ENCODE measurements at regions not wholly inside any gene's neighbourhood (a gene's known extent, or its start where the extent isn't known, plus 50 kb on each side); places are given as distances from the start of the nearest gene placed in this dataset.

DNA sequence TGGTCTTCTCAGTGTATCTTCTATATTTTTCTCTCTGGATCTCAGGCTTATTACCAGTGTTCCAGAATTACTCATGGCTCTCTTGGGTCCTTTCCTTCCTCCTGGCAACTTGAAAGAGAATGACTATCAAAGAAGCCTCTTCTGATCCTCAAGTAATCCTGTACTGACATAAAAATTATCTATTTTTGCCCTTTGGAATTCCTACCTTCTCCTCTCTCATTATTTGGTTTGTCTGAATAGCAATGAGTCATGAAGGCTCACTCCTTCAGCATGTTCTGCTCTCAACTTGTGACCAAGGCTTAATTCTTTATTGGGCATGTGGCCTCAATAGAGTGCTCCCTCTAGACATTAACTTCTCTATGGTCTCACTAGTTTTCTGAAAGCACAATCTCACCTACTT lies 553.6 kb upstream of the ATP2B1 start:
- TF ChIP-seq, protein P1, sequence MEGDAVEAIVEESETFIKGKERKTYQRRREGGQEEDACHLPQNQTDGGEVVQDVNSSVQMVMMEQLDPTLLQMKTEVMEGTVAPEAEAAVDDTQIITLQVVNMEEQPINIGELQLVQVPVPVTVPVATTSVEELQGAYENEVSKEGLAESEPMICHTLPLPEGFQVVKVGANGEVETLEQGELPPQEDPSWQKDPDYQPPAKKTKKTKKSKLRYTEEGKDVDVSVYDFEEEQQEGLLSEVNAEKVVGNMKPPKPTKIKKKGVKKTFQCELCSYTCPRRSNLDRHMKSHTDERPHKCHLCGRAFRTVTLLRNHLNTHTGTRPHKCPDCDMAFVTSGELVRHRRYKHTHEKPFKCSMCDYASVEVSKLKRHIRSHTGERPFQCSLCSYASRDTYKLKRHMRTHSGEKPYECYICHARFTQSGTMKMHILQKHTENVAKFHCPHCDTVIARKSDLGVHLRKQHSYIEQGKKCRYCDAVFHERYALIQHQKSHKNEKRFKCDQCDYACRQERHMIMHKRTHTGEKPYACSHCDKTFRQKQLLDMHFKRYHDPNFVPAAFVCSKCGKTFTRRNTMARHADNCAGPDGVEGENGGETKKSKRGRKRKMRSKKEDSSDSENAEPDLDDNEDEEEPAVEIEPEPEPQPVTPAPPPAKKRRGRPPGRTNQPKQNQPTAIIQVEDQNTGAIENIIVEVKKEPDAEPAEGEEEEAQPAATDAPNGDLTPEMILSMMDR (IDR thresholded peaks at IDR 0.05): no peak

DNA sequence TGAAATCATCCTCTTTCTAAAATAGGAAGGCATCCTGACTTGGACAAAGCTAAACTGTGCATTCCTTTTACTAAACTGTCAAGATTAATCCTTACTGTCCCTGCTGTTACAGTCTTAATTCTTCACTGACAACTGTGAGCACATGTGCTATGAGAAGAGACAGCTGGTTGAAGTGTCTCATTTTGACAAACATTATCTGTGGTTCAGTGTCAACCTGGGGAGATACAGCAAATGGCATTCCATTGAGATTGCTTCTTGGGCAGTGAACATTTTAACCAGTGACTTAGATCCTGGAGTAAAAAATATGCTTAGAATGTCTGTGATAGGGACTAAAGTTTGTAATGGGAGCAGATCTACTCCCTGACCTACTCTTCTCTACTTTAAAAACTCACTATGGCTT lies 552.6 kb upstream of the ATP2B1 start:
- no peak for DNase-seq
- no peak for ATAC-seq
- H3K4me3 ChIP-seq: no peak overlapping the region
- intact Hi-C loops (cut with DNase I): no loop called here
- TF ChIP-seq, protein P1 (IDR thresholded peaks at IDR 0.05): no peak
- no peaks in the 10 kb centered on the region for H3K36me3 ChIP-seq
- H3K27ac ChIP-seq: no peak overlapping the region
- no peaks in the 10 kb centered on the region for H3K4me1 ChIP-seq
- H3K27me3 ChIP-seq: no peaks in the 10 kb centered on the region
- H3K9me3 ChIP-seq: no peaks in the 10 kb centered on the region

More for the DNA sequence above, 553.6 kb upstream of the ATP2B1 start:
- H3K36me3 ChIP-seq: no peaks in the 10 kb centered on the region
- H3K9me3 ChIP-seq: no peaks in the 10 kb centered on the region
- H3K4me3 ChIP-seq: no peak overlapping the region
- no peaks in the 10 kb centered on the region for H3K27me3 ChIP-seq
- no peak overlapping the region for H3K27ac ChIP-seq
- no peak for DNase-seq
- intact Hi-C loops (cut with DNase I): no loop called here
- no peak for ATAC-seq
- no peaks in the 10 kb centered on the region for H3K4me1 ChIP-seq

DNA sequence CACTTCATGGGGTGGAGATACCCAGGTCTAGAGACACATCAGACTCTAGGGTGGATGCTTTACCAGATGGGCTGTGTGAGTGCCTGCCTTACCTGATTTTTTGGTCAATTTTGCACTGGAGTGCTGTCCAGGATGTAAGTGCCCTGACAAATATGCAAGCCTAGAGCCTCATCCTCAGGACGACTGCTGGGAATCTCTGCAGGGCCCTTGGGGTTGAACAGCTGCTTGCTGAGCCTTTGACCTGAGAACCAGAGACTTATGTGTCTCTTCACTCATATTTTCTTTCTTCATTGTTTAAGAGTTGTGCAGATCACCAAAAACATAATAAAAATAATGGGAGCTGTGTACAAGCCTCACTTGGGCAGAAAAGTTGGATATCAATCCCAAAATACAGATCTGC lies 551.5 kb upstream of the ATP2B1 start:
- ATAC-seq (no peak), DNase-seq (no peak)
- Histone ChIP-seq H3K9me3 (no peaks in the 10 kb centered on the region), H3K4me3 (no peak overlapping the region), H3K27me3 (no peaks in the 10 kb centered on the region), H3K36me3 (no peaks in the 10 kb centered on the region), H3K4me1 (no peaks in the 10 kb centered on the region), H3K27ac (no peak overlapping the region)
- intact Hi-C loops (cut with DNase I): no loop called here
- TF ChIP-seq, protein P1 (IDR thresholded peaks at IDR 0.05): no peak

DNA sequence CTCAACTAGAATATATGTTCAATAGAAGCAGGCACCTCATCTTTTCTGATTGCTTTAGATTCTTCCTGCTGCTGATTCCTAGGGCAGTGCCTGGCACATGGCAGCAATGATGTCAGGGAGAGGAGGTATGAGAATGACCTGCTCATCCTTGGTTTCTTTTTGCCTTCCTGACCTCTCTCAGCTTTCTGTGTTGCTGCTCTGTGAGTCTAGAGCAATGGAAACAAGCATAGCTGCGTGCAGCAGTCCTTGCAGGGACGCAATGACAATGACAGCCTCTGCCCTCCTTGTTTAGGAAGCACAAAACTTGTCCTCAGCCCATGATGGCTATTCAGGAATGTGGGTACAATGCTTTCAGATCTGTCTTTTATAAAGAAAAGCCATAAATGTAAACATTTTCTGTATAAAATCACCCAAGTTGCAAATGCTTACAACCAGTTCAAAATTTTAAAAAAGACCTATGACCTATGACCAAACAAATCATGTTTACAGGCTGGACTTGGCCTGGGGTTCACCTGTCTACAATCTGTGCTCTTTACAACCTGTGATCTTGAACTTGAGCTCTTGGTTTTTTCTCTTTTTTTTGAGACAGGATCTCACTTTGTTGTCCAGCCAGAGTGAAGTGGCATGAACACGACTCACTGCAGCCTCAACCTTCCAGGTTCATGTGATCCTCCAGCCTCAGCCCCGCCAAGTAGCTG lies 549.4 kb upstream of the ATP2B1 start:
- H3K9me3 ChIP-seq: no peaks in the 10 kb centered on the region
- no peaks in the 10 kb centered on the region for H3K36me3 ChIP-seq
- TF ChIP-seq, protein P1 (IDR thresholded peaks at IDR 0.05): no peak
- no peaks in the 10 kb centered on the region for H3K27me3 ChIP-seq
- intact Hi-C loops (cut with DNase I): no loop called here
- DNase-seq (no peak), ATAC-seq (no peak)
- no peak overlapping the region for H3K27ac ChIP-seq
- no peak overlapping the region for H3K4me3 ChIP-seq
- peaks cover 0 to 12% of the 10 kb centered on the region in 2 donors for H3K4me1 ChIP-seq

DNA sequence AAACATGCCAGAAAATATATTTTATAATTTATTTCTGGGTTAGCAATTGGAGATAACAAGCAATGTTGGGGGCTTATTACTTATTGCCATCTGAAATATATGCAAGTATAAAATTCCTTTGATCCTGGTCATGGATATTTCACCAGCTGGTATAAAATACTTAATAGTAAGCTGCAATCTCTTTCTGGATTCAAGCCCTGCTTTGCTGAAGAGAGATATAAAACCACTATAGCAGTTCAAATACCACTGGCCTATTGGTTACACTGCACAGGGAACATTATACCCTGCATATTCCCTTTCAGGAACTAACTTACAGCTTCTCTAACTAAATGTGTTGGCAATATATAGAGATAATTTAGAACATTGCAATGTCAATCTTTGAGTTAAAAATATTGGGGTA lies 546.2 kb upstream of the ATP2B1 start:
- no peak overlapping the region for H3K27ac ChIP-seq
- DNase-seq (no peak), ATAC-seq (no peak)
- H3K4me3 ChIP-seq: no peak overlapping the region
- H3K36me3 ChIP-seq: no peaks in the 10 kb centered on the region
- H3K4me1 ChIP-seq: peaks cover 0 to 16% of the 10 kb centered on the region in 2 donors
- TF ChIP-seq, protein P1 (IDR thresholded peaks at IDR 0.05): no peak
- no peaks in the 10 kb centered on the region for H3K9me3 ChIP-seq
- H3K27me3 ChIP-seq: no peaks in the 10 kb centered on the region
- intact Hi-C loops (cut with DNase I): no loop called here

All from left lung (tissue), 4 donors.